NT2/D1 (cell line): ENCODE measurements at regions not wholly inside any gene's neighbourhood (a gene's known extent, or its start where the extent isn't known, plus 50 kb on each side); places are given as distances from the start of the nearest gene placed in this dataset.

Experiments used
- DNase-seq: peaks from one replicate; pipeline ENCODE4 v3.0.0-alpha.2; 2011; ENCODE audit warnings: low read depth, low spot score
- H3K27me3 ChIP-seq: 2 replicates; pipeline ENCODE4 v1.6.0; 2011; ENCODE audit warnings: mild to moderate bottlenecking; ENCODE audit not compliant: insufficient read length, insufficient read depth
- H3K36me3 ChIP-seq: 2 replicates; pipeline ENCODE4 v1.6.1; 2011; ENCODE audit warnings: mild to moderate bottlenecking, low read length, mixed read lengths; ENCODE audit not compliant: insufficient read depth, insufficient read length
- H3K4me1 ChIP-seq: 2 replicates; pipeline ENCODE4 v1.5.1; 2011; ENCODE audit not compliant: insufficient read depth, insufficient read length
- H3K4me3 ChIP-seq: 2 replicates; pipeline ENCODE4 v1.5.1; 2011; ENCODE audit warnings: low read depth; ENCODE audit not compliant: insufficient read length
- H3K9ac ChIP-seq: 2 replicates; pipeline ENCODE4 v1.6.0; 2011; ENCODE audit warnings: low read depth; ENCODE audit not compliant: insufficient read length
- H3K9me3 ChIP-seq: 2 replicates; pipeline ENCODE4 v1.5.1; 2011; ENCODE audit warnings: mild to moderate bottlenecking, low read length; ENCODE audit not compliant: insufficient read depth
- SUZ12 ChIP-seq: IDR thresholded peaks from 2 replicates; pipeline ENCODE4 v1.6.1; 2011; ENCODE audit not compliant: insufficient read length, insufficient read depth; ENCODE audit errors: extremely low read depth
- YY1 ChIP-seq: IDR thresholded peaks from 2 replicates; pipeline ENCODE4 v1.6.1; 2011; ENCODE audit not compliant: insufficient read length, insufficient read depth
- ZNF274 ChIP-seq: IDR thresholded peaks from 2 replicates; pipeline ENCODE4 v1.6.1; 2011; ENCODE audit warnings: mild to moderate bottlenecking, low read depth, low read length

DNA sequence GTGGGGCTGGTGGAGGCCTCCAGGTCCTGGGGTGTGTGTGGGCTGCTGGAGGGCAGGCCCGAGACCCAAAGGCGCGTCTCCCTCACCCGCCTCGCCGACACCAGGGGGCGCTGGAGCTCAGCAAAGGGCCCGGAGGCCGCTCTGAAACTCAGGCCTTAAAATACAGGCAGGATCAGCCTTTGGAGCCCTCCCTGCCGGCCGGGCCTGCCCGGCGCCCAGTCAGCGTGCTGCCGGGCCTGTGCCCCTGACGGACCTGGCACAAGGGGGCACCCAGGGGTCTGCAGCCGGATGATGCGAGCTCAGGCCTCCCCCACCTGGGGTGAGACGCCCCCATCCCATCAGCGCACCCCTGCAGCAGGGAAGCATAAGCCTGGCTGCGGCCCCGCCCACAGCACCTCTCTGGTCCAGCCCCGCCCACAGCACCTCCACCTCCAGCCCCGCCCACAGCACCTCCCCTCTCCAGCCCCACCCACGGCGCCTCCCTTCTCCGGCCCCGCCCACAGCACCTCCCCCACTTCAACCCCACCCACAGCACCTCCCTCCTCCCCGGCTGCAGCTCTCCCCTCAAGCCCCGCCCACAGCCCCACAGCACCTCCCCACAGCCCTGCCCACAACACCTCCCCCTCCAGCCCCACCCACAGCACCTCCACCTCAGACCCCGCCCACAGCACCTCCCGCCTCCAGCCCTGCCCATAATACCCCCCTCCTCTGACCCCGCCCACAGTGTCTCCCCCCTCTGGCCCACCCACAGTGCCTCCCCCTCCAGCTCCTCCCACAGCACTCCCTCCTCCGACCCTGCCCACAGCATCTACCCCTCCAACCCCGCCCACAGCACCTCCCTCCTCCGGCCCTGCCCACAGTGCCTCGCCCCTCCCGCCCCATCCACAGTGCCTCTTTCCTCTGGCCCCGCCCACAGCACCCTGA is 92.8 kb upstream of the OTOS start:
- no peaks in the 10 kb centered on the region for H3K36me3 ChIP-seq
- peaks cover 13% of the 10 kb centered on the region for H3K27me3 ChIP-seq
- H3K9me3 ChIP-seq: peaks cover 18% of the 10 kb centered on the region
- H3K4me3 ChIP-seq: peak overlapping the region; percentile 48
- peaks cover 25% of the 10 kb centered on the region for H3K4me1 ChIP-seq
- peak; percentile 72 for DNase-seq
- H3K9ac ChIP-seq: peak overlapping the region; percentile 65
- TF ChIP-seq SUZ12: no peak
- no peak for TF ChIP-seq ZNF274
- TF ChIP-seq YY1: no peak

DNA sequence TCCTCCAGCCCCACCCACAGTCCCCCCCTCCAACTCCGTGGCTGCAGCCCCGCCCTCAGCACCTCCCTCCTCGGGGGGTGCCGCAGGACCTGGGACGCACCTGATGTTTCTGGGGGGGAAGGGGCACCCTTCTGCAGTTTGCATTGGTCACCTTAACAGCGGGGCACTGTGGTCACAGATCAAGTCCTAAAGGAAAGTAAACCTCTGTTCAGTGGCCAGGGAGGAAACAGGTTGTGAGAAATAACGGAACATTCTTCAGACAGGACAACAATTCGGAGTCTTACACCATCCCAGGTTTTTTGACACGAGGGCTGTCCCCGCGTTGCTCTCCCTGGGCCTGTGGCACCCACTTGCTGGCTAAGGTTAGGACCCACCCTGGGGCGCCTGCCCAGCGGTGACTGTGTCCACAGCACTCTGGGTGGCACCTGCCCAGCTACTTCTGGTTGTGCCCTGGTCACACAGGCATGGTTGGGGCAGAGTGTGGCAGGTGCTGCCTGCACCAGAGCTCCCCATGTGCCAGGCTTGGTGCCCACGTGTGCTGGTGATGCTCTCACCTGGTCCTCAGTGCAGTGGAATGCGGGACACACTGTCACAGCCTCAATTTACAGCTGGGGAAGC is 93.5 kb upstream of the OTOS start:
- peak overlapping the region; percentile 42 for H3K9ac ChIP-seq
- TF ChIP-seq YY1: no peak
- no peak for TF ChIP-seq SUZ12
- no peak for TF ChIP-seq ZNF274
- peaks cover 25% of the 10 kb centered on the region for H3K4me1 ChIP-seq
- H3K27me3 ChIP-seq: peaks cover 13% of the 10 kb centered on the region
- H3K9me3 ChIP-seq: peaks cover 11% of the 10 kb centered on the region
- H3K36me3 ChIP-seq: no peaks in the 10 kb centered on the region
- DNase-seq: no peak
- H3K4me3 ChIP-seq: no peak overlapping the region

DNA sequence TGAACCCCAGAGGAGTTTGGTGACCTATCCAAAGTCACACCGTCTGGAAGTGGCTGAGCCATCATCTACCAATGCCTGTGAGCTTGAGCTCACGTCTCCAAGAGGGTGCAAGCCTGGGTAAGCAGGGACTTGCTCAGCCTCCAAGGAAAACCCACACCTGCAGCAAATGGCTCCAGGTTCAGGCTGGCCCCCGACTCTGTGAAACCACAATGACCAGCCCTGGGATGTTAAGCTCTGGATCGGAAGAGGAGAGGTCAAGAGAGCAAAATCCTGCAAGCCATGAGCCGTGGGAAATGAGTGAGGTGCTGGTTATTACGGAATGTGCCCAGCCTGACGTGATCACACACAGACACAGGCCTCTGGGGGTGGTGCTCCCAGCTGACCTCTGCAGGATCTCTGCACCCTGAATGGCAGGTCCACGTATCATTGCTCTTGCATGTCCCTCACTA is 94.1 kb upstream of the OTOS start:
- Histone ChIP-seq H3K9me3 (peaks cover 5% of the 10 kb centered on the region), H3K4me1 (peaks cover 25% of the 10 kb centered on the region), H3K36me3 (no peaks in the 10 kb centered on the region), H3K9ac (peak overlapping the region; percentile 42), H3K4me3 (no peak overlapping the region), H3K27me3 (peaks cover 13% of the 10 kb centered on the region)
- DNase-seq: no peak
- TF ChIP-seq SUZ12: no peak
- no peak for TF ChIP-seq ZNF274
- no peak for TF ChIP-seq YY1

DNA sequence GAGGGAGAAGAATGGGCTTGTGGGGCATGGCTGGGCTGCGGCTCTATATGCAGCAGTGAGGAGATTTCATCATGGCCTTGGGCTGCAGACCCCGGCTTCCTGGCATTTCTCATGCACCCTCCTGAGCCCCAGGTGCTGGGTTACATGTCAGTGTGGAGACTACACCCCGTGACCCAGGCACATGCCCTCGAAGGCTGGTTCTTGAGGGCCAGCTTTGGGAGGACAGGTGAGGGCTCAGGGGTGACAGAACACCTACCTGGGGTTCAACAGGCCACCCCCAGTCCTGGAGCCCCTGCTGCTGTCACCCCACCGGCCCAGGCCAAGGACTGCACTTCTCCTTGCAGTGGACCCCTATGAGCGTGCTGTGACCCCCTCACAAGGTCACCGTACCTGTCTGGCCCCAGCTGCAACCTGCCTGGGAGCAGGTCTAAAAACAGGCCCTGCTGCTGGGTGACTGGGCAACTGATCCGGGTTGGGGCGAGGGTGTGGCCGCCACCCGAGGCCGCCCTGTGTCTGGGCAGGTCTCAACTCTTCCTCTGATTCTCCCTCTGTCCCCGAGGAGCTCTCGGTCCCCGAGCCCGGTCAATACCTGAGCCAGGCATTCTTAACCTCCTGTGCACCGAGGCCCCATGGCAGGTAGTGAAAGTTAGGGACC is 94.8 kb upstream of the OTOS start:
- Histone ChIP-seq H3K36me3 (no peaks in the 10 kb centered on the region), H3K9ac (no peak overlapping the region), H3K9me3 (no peaks in the 10 kb centered on the region), H3K4me1 (peaks cover 25% of the 10 kb centered on the region), H3K4me3 (no peak overlapping the region), H3K27me3 (peaks cover 10% of the 10 kb centered on the region)
- TF ChIP-seq ZNF274 (no peak), YY1 (no peak), SUZ12 (no peak)
- DNase-seq: no peak

DNA sequence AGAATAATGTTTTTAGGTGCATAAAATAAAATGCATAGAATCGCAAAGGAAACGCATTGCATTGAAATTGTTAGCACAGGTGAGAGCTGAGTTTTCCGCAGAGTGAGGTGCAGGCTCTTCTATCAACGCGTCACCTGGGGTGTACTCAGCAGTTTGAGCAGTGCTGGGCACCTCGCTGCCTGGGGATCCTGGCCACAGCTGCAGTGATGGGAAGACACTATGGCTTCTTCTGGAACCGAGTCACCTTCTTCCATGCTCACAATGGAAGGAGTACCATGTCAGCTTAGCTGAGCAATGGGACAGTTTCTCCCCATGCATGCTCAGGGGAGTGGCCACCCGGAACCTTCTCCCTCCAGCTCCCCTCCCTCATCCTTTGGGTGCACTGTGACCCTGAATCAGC is 95.4 kb upstream of the OTOS start:
- peaks cover 8% of the 10 kb centered on the region for H3K27me3 ChIP-seq
- no peaks in the 10 kb centered on the region for H3K36me3 ChIP-seq
- DNase-seq: no peak
- no peaks in the 10 kb centered on the region for H3K9me3 ChIP-seq
- H3K4me1 ChIP-seq: peaks cover 25% of the 10 kb centered on the region
- no peak overlapping the region for H3K4me3 ChIP-seq
- TF ChIP-seq ZNF274 (no peak), YY1 (no peak), SUZ12 (no peak)
- H3K9ac ChIP-seq: no peak overlapping the region

DNA sequence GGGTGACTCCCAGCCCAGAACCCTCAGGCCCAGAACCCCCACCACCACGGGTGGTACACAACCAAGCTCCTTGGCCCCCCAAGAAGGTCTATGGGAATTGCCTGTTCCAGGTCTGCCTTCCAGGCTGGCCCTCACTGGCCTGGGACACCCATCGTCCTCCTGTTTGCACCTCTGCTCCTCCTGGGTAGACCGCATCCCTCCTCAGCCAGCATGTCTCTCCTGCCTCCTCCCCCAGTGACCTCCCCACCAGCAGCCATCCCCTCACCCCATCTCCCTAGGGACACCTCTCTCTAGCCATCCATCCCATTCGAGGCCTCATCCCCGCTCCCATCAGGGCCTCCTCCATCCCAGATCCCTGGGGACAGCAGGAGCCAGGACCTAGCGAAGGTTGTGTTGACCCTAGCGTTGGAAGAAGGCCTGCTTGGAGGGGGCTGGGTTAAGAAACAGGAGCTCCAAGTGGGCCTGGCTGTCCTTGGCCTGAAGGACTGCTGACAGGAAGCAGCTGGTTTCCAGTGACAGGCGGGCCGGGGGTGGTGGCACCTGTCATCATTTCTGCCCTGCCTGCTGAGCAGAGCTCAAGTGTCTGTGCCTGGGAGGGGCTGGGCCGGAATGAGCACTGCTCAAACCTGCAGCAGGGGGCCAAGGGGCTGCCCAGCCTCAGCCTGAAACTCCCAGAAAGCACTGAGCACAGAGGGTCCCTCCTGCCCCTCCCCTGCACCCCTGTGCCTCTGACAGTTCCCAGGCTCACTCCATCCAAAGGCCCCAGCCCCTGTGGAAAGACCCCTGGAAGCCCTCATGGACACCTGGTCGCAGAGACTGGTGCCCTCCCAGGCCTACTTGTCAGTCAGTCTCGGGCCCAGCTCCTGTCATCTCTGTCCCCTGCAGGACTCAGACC is 96.0 kb upstream of the OTOS start:
- no peak for DNase-seq
- H3K9me3 ChIP-seq: no peaks in the 10 kb centered on the region
- H3K4me3 ChIP-seq: no peak overlapping the region
- H3K36me3 ChIP-seq: no peaks in the 10 kb centered on the region
- H3K27me3 ChIP-seq: peaks cover 8% of the 10 kb centered on the region
- peak overlapping the region; percentile 8 for H3K9ac ChIP-seq
- H3K4me1 ChIP-seq: peaks cover 25% of the 10 kb centered on the region
- no peak for TF ChIP-seq YY1
- TF ChIP-seq ZNF274: no peak
- TF ChIP-seq SUZ12: no peak
